WI38 (cell line): ENCODE measurements at regions not wholly inside any gene's neighbourhood (a gene's known extent, or its start where the extent isn't known, plus 50 kb on each side); places are given as distances from the start of the nearest gene placed in this dataset.

Source experiments
- H3K4me3 ChIP-seq: 2 replicates; pipeline ENCODE4 v1.5.1; 2011; ENCODE audit warnings: low read depth, mild to moderate bottlenecking, control low read depth, low read length
- CTCF ChIP-seq: IDR thresholded peaks from 2 replicates; pipeline ENCODE4 v1.5.1; 2012; ENCODE audit warnings: low read depth, mild to moderate bottlenecking, control low read depth, low read length

- peak; percentile 38; the same call in 1 of the 2 replicates for TF ChIP-seq CTCF
- no peak overlapping the region for H3K4me3 ChIP-seq
Observed at GRCh38 chr9:87336914-87337333, 160.7 kb upstream of the DAPK1 start.

GRCh38 chr9:87337335-87338087 lies 160.2 kb upstream of the DAPK1 start:
- H3K4me3 ChIP-seq: no peak overlapping the region
- TF ChIP-seq CTCF: no peak

- no peak overlapping the region for H3K4me3 ChIP-seq
- no peak for TF ChIP-seq CTCF
Observed at GRCh38 chr9:87338088-87338989, 159.3 kb upstream of the DAPK1 start.

GRCh38 chr9:87340391-87340790 lies 157.3 kb upstream of the DAPK1 start:
- no peak for TF ChIP-seq CTCF
- H3K4me3 ChIP-seq: no peak overlapping the region

- no peak overlapping the region for H3K4me3 ChIP-seq
- TF ChIP-seq CTCF: no peak
Observed at GRCh38 chr9:87342743-87343142, 154.9 kb upstream of the DAPK1 start.

- H3K4me3 ChIP-seq: no peak overlapping the region
Observed at GRCh38 chr9:87343816-87344430, 153.7 kb upstream of the DAPK1 start.

More at GRCh38 chr9:87343816-87344430, 153.7 kb upstream of the DAPK1 start:
- TF ChIP-seq CTCF: no peak
